Kidney glomerular epithelial cell (primary cell): ENCODE measurements at regions not wholly inside any gene's neighbourhood (a gene's known extent, or its start where the extent isn't known, plus 50 kb on each side); places are given as distances from the start of the nearest gene placed in this dataset.
A peak's percentile ranks its signal among the peaks of the same experiment; 100 is the strongest.

Experiments used
- DNase-seq: peaks from one replicate; lab custom pipeline; 2025; lab: John Stamatoyannopoulos, UW

- peak; percentile 82 for DNase-seq
These were observed 277.3 kb upstream of the FN1 start for GRCh38 chr2:215712871-215713790.

- DNase-seq, result peak; percentile 42
These were observed 276.5 kb upstream of the FN1 start for GRCh38 chr2:215712219-215712868.

DNA sequence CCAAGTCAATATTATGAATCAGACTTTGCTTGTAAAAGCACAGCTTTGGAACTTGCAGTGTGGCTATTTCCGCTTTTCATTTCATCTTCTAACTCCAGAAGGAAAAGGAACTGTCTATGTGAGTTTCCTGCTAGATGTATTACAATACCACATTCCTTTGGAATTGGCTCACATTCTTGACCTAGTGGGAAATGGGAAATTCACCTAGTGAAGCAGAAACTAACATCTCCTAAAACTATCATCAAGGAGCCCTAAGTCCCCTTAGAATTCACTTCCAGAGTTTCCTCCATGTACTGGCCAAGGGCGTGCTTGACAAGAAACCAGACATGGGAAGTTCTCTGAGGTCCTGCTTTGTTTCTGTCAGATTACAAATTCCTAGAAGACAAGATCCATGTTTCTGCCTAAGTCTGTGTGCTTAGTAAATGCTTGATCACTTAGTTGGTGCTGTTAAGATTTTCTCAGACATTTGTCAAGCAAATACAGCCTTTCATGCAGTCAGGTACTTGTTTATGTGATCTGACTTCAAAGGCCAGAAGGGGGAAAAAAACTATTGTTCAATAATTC, 275.7 kb upstream of the FN1 start:
- DNase-seq, result peak; percentile 86

DNA sequence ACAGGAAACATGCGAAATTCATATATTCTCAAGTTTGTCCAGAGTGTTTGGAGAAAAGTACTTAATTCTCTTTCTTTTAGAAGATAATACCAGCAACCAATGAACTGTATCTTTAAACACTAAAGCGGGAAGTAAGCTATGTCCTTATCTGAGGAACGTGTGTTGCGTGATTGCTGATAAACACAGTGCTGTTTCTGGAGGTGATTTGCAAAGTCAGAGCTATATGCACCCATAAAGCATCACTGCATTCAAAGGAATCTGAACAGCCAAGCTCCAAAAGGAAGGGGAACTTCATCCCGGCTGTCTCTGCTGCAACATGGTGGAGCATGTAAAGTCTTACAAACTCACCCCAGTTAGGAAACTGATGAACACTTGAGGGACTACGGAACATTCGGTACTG, 271.7 kb upstream of the FN1 start:
- no peak for DNase-seq

DNA sequence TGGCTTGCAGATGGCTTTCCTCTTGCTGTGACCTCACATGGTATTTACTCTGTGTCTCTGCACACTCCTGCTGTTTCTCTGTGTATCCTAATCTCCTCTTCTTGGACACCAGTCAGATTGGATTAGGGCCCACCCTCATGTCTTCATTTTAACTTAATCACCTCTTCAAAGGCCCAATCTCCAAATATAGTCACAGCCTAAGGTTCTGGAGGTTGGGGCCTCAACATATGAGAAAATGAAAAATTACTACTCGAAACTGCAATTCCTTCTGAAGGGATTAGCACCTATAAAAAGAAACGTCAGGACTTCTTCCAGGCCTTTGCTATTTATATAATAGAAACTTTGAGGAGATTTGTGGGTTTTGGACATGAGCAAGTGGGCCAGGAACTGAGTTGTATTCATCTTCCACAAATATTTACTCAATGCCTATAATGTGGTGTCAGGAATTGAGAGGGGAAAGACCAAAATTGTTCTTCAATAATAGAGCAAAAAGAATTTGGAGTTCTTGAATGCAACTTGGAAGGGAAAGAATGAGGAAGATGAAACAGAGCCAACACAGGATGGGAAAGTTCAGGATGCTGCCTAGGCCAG, 270.0 kb upstream of the FN1 start:
- DNase-seq, result no peak

DNA sequence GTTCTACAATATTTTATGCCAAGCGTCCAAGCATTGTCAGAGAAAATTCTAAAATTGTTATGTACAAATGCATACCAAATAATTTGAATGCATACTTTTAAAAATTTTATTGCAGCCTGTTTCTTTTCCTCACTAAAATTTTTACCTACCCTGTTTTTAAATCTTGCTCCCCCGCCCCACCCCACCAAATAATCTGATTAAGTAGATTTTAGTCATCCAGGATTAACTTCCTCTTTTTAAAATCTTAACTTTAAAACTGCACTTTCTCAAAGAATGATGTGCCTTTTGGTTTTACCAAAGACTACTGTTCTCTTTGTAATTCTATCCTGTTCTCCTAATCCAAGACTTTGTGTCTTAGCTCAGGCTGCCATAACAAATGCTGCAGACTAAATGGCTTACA, 269.4 kb upstream of the FN1 start:
- no peak for DNase-seq

- DNase-seq, result no peak
These were observed 266.4 kb upstream of the FN1 start for GRCh38 chr2:215702116-215702902.

DNA sequence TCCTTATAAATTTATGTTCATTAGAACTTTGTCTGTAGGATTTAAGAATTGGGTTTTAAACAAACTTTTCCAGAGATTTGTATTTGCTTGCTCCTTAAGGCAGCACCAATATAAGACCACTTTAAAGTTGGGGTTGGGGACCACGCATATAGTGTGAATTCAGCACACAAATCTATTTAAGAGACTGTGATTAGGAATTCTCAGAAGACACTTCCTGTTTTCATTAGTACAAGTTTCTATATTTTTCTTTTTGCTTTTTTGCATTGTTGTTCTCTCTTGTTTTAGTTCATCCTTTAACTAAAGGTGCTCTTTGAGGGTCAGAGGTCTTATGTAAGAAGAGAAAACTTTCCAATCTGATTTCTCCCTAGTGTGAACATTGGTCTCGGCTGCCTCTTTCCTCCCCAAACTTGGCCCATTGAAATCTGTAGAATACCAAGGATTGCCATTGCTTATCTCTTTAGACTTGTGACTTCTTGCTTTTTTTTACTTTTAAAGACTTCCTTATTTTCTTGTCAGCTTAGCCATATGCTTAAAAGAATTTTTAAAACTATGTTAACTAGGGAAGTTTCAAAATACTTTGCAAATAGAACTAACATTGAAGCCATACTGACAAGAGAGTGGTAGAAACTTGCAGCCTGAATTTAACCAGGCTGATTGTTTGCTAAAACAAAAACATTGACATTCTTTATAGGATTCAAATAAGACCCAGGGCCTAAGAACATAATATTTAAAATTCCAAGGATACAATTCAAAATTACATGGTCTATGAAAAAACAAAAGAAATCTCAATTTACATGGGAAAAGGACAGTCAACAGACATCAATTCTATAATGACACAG, 264.1 kb upstream of the FN1 start:
- DNase-seq, result no peak

GRCh38 chr2:215699018-215699417, 263.1 kb upstream of the FN1 start:
- no peak for DNase-seq

- peak; percentile 86 for DNase-seq
These were observed 262.7 kb upstream of the FN1 start for GRCh38 chr2:215698566-215698965.

- no peak for DNase-seq
These were observed 261.6 kb upstream of the FN1 start for GRCh38 chr2:215697496-215697895.

DNA sequence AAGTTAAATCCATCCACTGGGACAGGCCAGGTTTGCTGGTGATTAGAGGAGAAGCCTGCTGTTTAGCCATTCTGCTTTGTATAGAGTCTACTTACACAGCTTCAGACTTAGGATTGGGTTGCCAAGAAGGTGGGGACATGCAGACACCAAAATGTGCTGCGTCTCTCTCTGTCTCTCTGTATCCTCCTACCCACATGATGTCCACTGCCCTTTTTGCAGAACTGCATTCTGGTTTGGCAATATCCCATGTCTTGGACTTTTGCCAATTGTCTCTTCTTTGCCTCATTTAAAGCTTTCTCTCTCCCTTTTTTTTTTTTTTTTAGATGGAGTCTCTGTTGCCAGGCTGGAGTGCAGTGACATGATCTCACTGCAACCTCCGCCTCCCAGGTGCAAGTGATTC, 261.1 kb upstream of the FN1 start:
- DNase-seq, result no peak

GRCh38 chr2:215695861-215696260, 260.0 kb upstream of the FN1 start:
- DNase-seq, result no peak

DNA sequence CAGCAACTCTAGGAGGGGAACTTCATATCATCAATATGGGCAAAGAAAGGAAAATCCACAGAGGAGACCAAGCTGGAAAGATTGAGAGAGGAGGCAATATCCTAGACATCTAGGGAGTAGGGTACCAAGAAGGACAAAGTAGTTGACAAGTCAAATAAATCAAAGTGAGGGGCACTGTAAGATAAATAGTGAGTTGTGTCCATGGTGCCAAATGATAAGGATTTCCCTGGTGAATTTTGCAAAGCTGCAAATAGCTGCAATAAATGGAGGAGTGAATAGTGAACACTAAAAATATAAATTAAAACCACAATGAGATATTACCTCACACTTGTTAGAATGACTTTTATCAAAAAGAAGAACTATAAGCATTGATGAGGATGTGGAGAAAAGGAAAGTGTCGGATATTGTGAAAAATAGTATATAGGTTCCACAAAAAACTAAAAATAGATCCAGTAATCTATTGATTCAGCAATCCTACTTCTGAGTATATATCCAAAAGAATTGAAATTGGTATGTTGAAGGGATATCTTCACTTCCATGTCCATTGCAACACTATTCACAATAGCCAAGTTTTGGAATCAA, 258.2 kb upstream of the FN1 start:
- no peak for DNase-seq

GRCh38 chr2:215693193-215693998, 257.5 kb upstream of the FN1 start:
- DNase-seq, result peak; percentile 89

DNA sequence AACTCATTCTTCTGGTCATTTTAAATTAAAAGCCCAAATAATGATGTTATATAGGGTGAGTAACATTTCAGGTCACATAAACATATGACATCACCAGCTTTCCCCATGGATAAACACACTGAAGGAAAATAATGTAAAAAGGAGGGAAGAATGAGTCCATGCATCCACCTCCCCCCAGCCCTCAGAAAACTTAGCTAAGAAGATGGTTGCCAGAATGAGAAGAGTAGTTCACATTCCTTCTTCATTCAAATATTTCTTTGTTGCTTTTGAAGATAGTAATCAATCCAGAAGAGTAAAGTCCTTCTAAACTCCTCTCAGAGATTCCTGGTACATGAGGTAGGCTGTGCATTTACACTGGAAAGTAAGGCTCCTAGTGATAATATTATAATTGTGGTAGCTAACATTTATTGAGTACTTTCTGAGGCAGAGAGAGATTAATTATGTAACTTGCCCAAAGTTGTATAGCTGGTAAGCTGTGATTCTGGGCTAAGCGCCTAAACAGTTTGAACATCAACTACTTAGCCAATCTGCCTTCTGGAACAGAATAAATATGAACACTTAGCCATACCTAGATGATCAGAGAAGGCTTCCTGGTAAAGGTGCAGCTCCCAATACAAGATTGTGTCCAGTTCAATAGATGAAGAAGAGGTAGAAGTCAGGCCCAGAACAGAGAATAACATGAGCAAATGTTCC, 256.7 kb upstream of the FN1 start:
- peak; percentile 66 for DNase-seq

- no peak for DNase-seq
These were observed 255.5 kb upstream of the FN1 start for GRCh38 chr2:215691346-215691745.

DNA sequence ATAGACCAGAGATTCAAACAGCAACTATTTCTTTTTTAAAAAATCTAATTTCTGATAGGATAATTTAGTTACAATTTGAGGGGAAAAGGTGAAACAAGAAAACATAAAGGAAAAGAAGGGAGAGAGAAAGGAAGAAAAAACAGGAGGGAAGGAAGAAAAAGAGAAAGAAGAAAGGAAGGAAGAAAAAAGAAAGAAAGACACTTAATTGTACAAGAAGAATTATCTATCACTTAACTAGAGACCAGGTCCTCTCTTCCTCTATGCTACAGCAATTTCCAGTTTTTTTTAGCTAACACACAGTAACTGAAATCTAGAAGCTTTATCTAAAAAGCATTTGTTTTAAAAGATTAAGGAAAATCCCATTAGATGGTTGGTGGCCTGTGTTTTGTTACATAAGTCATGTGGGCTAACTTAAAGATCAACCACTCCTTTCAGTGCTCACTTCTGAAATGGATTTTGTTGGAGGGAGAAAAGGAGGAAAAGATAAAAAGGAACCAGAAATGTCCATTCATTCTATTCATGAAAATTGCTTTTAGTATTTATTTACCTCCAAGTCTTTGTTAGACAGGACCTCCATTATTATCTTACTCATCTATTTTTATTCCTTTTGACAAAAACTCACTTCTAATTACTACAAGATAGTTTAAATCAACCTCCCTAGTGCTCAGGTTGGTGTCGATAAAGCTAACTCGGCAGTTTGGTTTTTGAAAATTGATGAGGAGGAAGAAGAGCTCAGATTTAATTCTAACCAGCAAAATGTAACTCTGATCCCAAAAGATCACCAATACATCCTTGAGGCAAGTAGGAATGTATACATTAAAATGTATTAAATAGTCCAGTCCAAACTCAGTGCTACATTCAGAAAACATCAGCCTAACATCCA, 251.5 kb upstream of the FN1 start:
- DNase-seq, result no peak
